GM18861 (cell line): ENCODE measurements at regions not wholly inside any gene's neighbourhood (a gene's known extent, or its start where the extent isn't known, plus 50 kb on each side); places are given as distances from the start of the nearest gene placed in this dataset.
A peak's percentile ranks its signal among the peaks of the same experiment; 100 is the strongest.

Experiments
- ATAC-seq: cut with Tn5 transposase; IDR thresholded peaks from one replicate; pipeline ENCODE4 v1.9.1; 2021; ENCODE audit not compliant: unreplicated experiment

GRCh38 chr1:173420330-173420806, 56.8 kb upstream of the PRDX6 start:
- ATAC-seq: peak; percentile 28

DNA sequence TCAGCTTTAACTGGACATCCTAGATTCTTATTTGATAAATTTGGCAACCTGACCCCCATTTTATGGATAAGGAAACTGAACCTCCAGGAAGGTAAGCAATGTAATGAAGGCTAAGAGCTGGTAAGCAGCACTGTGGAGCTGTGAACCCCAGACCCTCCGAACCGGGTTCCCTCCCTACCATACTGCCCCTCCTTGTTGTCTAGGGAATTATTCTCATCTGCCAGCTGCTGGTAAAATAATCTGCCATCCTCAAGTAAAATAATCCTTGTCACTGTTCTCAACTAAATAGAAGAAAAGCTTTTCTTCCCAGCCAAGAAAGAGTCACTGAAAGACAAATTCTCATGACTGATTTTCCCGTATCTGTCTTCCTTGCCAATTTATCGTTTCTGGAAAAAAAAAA, 55.8 kb upstream of the PRDX6 start:
- no peak for ATAC-seq

DNA sequence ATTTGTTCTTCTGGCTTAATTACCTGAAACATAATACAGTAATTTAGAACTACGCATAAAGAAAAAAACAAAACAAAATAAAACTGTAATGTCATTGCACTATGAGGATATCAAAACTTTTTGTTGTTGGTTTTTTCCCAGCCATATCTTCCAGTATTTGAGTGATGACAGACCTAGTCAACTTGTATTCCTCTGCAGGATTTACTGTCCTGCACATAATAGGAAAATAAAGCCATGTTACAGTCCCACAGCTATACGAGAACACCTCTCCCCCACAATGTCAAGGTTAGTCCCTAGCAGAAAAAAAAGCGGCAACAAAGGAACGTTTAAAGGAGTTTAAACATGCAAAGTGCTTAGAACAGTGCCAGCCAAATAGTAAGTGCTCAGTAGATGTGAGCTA, 55.3 kb upstream of the PRDX6 start:
- ATAC-seq: no peak

DNA sequence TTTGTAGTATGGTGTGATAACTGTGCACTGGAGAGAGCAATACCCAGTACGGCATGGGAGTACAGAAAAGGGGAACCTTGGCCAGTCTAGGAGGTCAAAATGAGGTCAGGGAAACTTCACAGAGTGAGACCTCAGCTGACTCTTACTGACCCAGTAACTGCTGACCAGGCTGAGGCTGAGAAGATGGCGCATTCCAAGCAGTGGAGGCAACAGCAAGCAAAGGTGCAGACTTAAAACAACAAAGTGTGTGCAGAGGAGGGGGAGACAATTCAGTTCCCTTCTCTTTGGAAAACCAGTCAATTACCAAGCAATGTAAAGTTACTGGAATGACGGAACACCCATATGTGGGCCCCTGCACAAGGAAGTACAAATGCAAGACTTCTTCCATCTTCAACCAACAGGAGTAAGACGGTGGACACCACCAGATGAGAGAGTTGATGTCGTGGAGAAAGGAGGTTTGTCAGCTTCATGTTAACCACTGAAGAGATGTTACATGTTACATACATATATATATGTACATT, 54.6 kb upstream of the PRDX6 start:
- peak; percentile 35 for ATAC-seq

DNA sequence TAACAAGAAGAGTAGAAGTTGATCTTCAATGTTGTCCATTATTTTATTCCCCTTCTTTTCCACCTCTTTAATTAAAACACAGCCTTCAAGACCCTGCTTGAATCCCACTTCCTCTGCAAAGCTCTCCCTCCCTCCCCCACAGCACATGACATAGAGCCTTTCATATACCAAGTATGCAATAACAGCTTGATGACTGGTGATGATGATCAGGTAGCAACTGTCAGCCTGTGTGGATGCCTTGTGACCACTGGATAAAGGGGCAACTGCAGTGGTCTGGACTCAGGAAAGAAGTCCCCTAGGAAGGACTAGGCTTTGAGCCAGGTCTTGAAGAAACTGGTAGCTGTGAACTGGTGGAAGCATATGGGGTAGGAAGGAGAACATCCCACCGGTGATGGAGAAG, 53.8 kb upstream of the PRDX6 start:
- ATAC-seq: no peak

- ATAC-seq: no peak
Observed at GRCh38 chr1:173424143-173424542, 53.0 kb upstream of the PRDX6 start.

DNA sequence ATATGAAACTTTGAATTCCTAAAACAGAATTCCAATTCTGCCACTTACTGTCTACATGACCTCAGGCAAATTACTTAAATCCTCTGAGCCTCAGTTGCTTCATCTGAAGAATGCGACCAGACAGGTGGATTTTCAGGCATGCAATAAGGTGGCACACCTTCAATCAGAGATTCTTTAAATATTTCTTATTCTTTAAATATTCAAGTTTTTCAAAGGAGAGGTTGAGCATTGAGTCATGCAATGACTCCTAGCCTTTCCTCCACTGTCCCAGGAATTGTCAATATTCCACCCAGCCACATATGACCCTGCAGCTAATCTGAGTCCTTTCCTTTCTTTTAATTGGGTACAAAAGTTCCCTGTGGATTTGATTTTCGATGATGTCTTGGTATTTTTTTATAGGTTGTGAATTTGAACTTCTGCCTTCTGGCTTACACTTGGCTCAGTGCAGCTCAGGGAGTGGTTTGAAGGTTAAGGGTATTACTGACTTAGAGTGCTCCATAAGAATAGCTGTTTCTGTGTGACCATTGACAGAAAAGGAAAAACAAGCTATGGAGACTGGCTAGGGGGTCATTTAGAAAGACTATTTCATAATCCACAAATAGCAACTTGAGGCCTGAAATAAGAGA, 52.2 kb upstream of the PRDX6 start:
- no peak for ATAC-seq

GRCh38 chr1:173426057-173426456, 51.1 kb upstream of the PRDX6 start:
- no peak for ATAC-seq

DNA sequence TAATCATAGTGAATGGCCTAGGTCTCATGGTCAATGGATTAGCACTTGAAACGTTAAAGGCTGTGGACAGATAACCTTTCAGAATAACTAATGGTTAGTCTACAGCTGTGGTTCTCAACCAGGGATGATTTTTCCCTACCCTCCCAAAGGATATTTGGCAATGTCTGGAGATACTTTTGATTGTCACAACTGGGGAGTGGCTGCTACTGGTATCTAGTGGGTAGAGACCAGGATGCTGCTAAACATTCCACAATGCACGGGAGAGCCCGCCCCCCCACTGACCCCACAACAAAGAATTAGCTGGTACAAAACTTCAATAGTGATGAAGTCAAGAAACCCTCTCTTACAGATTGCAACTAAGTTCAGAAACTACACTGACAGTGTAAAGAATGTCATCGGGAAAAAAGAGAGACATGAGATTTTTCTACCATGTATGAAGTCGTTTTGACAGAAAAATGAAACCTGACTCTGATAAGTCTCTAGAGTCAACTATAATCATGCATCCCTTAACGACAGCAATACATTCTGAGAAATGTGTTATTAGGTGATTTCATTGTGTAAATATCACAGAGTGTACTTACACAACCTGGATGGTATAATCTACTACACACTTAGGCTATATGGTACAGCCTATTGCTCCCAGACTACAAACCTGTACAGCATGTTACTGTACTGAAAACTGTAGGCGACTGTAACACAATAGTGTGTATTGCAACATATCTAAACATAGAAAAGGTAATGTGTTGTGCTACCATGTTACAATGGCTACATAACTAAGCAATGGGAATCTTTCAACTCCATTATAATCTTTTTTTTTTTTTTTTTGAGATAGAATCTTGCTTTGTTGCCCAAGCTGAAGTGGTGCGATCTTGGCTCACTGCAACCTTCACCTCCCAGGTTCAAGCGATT, 49.7 kb upstream of the PRDX6 start:
- ATAC-seq: no peak
